GM21515 (cell line): ENCODE measurements at regions not wholly inside any gene's neighbourhood (a gene's known extent, or its start where the extent isn't known, plus 50 kb on each side); places are given as distances from the start of the nearest gene placed in this dataset.

ENCODE experiments used
- ATAC-seq: cut with Tn5 transposase; IDR thresholded peaks from one replicate; pipeline ENCODE4 v1.9.1; 2021; ENCODE audit not compliant: unreplicated experiment

DNA sequence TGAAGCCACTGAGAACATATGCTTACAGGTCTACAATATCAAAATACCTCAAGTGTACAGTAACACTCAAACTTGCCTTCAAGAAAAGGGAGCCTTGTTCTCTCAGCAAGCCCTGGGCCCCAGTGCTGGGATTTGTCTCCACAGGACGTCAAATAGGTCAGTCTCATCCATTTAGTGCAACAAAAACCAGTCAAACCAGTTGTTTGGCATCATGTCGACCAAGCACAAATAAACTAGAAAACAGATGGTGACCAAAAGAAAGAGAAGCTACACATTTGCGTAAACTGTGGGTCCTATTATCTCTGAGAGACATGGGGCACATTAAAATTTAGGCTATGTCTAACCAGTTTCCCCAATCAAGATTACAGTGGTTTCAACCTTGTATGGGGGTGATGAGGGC, 182.6 kb upstream of the PKDCC start:
- no peak for ATAC-seq

DNA sequence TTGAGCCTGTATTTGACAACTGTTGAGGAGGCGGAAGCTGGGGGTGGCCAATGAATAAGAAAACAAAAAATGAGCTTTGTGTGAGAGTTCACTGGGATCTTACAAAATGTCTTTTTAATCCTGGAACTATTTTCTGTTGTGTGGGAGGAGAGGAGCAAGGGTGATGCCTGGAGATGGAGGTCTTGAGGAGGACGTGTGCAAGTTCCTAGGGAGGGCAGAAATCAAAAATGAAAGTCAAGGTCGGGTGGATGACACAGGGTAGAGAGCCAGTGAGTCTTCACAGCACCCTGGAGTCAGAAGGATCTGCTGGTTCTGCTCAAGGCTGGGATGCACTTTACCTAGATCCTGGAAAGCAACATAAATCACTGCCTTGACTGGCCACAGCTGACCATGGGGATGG, 180.3 kb upstream of the PKDCC start:
- ATAC-seq: no peak

DNA sequence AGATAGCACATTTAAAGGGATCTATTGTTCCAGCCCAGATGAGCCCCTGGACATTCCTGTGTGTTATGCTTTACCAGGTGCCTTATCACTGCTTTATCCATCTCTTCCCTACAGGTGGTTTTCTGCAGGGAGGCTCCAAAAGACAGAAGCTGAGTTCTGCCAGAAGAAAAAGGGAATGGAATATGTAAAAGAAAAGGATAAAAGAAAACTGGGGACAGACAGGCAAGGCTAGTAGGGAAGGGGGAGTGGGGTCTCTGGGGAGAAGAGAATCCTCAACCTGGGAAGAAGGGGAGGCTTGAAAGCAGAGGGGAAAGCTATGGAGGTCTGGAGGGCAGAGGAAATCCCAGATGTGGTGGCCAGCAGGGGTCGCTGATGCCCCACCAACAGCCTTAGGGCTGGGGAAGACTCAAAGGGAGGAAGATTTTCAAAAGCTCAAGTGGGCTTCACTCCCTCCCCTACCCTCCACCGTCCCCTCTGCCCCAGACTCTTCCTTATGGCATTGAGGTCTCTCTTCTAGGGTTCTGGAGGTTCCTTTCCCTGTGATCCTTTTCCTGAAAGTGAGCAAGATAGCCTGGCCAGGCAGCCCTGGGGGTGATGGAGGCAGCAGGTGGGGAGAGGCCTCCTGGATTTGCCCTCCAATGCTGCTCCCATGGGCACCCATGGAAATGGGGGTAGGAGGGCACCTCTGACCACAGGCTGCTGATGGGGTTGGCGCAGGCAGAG, 178.1 kb upstream of the PKDCC start:
- ATAC-seq: peak; percentile 72

DNA sequence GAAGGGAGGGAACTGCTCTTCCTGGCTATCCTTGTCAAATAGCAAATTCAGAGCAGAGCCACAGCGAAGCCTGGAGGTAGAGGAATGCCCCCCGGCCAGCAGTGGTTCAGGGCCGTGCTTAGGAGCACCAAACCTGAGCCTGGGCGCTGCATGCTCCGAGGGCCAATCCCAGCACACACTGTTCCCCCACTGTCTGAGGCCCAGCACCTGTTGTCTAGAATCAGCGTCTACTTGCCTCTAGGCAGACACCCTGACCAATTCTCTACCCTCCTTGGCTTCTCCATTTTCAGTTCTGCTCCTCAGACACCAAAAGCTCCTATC, 177.6 kb upstream of the PKDCC start:
- ATAC-seq: no peak

DNA sequence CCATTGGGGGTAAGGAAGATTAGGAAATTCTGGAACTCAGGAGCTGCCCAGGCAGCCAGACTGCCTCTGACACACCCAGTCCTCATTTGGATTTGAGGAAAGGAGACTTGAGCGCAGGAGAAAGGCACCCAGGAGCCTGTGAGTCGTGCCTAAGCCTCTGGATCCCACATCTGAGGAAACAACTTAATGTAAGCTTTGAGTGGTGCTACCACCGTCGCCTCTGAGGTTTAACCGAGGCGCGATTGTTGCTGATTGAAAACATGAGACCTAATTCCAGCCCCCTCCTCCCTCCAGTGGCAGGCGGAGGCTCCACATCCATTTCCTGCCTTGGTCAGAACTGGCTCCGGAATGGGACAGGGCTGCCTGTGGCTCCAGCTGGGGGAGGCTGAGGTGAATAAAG, 176.7 kb upstream of the PKDCC start:
- ATAC-seq: no peak

DNA sequence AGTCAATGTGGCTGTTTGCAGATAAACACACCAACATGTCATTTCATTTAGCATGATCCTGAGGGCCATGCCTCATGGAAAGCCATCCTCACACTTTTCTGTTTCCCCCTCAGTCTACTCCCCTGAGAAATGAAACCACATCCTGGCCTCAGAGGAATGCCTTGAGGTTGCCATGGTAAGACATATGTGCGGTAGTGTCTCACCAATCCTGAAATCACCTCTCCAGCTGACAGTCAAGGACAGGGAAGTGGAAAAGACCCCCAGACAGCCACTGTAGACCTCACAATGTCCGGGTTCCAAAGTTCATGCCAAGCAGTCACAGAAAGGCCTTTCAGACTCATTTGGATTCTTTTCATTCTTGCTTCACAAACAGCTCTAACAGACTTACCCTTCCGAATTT, 175.2 kb upstream of the PKDCC start:
- no peak for ATAC-seq

DNA sequence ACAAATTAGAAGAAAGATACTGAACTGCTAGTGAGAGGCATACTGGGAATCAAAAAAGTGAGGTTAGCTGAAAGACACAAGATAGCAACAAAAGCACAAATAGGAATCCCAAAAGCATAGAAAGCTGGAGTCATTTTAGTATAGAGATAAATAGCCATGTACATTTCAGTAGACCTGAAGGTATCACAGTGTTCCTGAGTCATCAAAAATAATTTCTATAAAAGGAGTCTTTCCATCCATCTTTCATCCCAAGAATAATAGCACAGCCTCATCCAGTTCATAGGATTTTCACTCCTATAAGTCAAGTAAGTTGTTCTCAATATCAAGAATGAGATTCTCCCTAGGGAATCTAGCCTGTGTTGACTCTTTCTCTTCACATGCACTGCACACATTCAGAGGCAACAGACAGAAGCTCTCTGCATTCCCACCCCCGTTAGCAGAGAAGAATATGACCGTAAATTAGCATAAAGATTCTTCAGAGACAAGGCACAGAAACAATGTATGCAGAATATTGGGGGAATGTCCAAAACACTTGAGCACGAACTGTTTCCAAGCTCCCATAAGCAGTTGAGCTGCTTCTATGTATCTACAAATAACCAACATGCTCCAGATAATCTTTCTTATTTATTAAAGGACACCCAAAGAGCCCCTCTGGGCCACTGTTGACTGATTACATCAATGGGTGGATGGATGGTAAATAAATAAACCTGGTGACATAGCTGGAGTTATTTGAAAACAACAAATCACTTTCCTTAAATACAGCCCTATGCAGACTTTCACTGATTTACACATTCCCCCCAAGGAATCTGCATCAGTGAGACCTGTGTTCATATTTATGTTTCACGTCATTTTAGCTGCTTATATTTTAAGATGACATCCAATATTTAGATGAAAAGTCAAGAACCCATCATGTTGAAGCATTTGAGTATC, 174.5 kb upstream of the PKDCC start:
- no peak for ATAC-seq

DNA sequence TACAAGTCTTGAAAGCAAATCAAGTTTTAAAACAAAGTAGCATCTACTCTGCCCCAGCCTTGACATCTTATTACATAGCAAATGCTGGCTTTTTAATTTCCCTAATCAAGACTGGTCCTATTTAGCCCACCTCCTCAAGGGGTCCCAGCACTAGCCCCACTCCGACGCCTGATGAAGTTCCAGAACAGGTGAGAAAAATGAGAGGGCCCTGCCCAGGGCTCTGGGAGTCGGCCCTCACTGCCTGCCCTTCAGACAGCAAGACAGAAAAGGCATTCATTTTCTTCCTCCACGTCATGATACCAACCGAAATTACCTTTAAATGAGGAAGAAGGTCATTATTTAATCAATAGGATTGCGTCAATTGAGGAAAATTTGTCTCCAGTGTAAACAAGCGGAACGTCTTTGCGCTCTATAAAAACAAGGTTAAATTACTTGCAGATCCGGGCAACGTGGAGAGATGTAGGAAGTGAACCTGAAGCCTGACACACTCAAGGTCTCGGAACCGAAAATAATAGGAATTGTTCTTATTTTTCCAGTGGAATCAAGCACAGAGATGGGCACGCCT, 170.6 kb upstream of the PKDCC start:
- no peak for ATAC-seq

DNA sequence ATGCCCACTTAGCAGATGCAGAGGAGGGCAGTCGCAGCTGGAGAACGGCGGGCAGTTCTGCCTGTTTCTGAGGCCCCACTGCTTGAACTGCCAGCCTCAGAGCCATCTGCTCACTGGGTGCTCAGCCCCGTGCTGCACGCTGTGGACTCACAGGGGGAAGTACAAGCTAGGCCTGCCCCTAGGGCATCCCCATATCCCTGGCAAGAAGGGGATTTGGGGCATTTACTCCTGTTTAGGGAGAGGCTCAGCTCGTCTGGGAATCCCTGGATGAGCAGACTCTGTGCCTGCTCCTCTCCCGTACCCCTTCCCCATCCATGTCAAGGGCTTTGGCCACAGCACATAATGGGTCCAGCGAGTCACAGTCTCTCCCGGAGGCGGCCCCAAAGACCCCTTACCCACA, 169.8 kb upstream of the PKDCC start:
- no peak for ATAC-seq

DNA sequence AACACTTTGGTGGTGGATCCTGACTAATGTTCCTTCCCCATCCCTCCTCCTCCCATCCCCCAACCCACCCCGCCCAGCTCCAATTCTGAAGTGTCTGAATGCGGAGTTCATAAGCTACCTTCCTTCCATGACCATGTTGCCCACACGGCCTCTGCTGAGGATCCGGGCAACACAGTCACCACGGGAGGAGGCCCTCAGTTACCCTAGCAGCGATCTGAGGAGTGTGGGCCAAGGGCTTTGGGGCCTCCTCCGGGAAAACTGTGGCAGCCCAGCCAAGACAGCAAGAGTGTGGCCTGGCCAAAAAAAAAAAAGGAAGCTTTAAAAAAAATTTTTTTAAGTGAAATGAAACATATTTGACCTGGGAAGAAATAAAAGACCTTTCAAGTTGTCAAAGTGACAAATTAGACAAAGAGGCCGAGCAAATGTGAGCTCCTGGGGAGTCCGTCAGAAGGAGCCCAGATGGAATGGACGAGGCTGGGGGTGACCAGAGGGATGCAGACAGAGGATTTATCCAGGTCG, 169.0 kb upstream of the PKDCC start:
- ATAC-seq: no peak

DNA sequence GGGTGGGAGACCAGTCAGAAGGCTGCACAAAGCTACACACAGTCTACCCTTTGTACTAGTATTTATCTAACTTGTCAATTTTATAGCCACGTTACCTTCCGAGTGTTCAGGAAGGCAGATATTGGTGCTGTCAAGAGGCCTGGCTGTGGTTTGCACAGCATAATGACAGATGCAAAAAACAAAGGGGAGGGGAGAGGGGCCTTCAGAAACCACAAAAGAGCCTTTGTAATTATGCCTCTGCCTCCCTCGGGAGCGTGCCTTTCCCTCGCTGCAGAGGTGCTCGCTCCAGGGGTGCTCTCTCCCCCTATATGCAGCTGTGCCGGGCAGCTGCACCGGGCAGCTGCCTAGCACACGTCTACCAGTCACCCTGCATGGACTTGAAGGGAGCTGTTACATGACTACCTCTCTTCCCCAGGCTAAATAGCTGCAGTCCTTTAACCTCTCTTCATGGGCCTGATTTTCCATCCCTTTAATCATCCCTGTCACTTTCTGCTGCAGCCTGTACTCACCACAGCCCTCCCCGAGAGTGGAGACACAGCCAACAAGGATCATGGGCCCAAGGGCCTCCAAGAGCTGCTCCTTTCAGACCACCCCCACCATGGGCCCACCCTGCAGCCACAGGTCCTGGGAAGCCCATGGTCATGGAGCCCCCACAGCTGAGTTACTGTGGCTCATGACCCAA, 168.4 kb upstream of the PKDCC start:
- ATAC-seq: no peak

DNA sequence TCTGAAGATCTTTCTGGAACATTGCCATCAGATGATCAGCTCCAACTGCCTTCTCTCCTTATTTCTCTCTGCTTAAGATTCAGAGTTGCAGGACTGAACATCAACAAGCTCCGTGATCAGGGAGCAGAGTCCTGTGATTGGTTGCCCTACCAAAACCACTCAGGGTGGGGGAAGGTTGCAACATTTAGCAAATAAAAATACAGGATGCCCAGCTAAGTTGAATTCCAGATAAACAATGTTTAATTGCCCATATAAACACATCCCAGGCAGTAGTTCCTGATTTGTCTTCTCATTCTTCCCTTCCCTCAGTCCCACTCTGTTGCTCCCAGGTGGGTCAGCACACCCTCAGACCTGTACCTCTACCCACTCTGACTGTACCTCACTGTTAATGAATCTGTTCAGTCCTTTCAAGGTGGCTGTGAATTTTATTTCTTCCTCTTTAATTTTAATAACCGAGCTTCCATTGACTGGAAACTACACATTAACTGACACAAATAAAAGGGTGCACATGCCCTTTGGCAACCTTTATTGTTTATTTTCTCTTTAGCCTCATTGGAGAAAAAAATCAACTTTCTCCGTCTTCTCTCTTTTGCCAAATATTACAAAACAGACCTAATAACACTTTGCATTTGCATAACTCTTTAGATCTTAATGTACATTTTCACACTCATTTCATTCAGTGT, 167.1 kb upstream of the PKDCC start:
- no peak for ATAC-seq

DNA sequence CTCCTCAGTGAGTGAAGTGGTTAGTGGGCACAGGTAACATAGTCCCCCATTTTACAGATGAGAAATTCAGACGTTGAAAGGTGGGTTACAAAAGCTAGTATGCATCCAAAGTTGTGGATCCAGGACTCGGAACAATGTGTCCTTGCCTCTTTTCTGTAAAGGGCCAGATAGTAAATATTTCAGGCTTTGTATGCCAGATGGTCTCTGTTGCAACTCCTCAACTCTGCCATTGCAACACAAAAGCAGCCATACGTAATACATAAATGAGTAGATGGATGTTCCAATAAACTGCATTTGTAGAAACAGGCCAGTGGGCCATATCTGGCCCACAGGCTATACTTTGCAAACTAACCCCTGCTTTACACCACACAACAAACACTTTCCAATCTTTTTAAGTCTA, 166.6 kb upstream of the PKDCC start:
- no peak for ATAC-seq

DNA sequence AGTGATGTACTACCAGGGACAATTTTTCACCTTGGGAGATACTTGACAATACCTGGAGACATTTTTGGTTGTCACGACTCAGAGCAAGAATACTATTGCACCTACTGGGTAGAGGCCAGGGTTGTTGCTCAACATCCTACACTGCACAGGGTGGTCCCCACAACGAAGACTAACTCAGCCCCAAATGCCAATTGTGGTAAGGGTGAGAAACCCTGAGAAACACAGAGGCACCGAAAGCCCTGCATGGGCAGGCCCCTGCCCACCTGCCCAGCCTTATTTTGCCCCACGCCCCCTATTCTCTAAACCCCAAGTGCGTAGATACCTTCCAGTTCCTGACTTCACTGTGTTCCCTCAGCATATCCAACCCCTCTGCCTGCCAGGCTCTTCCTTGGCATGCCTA, 163.1 kb upstream of the PKDCC start:
- no peak for ATAC-seq

DNA sequence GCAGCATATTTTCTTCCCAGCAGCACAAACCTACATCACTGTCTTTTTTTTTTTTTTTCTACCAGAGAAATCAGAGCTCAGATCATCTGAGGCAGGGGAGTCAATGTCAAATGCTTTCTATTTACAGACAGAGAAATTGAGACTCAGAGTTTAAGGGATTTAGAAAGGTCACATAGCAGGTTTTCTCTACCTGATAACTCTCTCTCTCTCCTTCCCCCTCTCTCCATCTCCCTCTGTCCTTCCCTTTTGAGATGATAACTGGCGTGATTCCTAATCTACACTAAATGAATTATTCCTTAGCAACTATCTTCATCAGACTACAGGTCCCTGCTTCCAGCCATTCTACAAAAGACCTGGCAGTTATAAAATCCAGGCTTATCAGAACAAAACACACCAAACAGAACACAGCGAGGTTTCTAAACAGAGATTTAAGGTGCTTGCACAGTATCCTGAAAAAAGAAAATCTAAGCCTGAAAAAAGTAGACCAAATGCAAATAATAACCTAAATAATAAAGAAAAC, 161.6 kb upstream of the PKDCC start:
- ATAC-seq: no peak

DNA sequence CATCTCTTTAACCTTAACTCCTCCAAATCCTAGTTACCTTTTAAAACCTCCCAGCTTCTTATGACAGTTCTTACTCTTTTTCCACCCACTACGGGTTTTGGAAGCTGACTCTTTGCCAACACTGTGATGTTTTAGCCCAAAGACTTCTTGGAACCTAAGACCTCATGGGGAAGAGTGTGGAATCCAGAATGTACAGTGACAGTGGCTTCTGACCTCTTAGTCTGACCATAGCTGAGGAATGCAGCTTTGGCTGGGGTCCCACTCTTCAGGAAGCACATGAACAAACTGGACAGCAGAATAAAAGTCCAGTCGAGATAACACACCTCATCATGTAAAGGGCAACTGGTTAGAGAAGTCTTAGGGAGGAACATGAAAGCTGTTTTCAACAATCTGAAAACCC, 161.1 kb upstream of the PKDCC start:
- no peak for ATAC-seq

DNA sequence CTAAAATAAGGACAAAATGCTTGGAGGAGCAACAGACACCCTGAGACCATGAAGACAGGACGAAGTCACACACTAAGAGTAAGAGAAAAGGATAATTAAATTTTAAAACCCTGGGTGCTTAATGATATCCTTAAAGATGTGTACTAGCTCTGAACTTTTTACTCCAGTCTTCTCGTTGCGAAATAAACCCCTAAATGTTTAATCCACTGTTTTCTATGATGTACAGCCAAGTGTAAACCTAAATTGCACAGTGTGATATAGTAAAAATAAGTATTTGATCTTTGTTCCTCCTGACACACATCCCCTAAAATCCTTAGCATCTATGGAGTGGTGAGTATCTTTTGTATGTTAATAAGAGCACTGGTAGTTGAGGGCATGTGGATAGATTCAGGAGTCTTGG, 157.5 kb upstream of the PKDCC start:
- ATAC-seq: no peak

DNA sequence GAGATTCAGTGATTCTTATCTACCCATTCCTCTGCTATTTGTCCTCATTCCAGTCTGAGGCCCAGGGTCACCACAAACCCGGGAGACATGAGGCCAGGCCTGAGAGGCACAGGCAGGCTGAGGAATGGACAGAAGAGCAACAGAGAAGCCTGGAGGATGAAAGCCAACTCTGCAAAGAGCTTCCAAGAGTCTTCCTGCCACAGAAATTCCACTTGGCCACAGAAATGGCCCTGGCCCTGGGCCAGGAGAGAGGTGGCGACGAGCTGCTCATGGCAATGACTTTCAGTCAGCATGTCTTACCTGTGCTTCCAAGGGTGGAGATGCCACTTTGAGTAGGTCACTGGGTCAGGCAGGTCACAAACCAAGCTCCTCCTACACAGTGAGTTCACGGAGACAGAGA, 155.3 kb upstream of the PKDCC start:
- no peak for ATAC-seq

DNA sequence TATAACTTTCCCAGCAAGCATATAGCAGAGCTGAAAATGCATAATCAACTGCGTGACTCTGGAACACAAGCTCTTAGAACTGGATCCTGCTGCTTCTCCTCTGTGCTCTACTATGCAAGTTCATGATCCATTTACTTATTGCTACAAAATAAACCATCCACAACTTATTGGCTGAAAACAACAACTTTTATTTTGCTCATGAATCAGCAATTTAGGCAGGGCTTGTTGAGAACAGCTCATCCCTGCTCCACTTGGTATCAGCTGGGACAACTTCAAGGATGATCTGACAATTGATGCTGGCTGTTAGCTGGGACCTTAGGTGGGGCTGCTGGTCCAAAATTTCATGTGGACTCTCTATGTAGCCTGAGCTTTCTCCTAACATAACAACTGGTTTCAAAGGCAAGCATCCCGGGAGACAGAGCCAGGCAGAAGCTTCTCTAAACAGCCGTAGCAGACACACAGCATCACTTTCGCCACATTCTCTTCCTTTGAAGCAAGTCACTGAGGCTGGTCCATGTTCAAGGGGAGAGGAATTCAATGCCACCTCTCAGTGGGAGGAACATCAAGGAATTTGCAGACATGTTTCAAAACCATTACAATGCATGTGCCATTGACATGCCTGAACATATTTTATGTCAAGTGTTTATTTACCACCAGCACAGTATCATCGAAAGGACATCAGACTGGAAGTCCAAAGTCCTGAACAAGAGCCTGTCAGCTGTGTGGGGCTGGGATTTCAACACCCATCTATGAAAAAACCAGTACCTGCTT, 153.1 kb upstream of the PKDCC start:
- no peak for ATAC-seq

DNA sequence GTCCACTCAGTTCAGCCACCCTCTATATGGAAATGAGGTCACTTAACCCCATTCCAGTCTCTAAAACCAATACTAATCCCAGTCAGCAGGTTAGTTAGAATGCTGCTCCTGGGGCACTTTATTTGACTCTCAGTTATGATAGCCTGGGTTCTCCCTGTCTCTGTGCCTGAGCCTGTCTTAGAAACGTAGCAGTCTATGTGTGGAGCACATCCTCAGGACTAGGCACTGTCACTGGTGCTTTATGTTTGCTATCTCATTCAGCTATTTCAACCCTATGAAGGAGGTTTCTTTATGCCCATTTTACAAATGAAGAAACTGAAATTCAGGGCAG, 152.5 kb upstream of the PKDCC start:
- ATAC-seq: no peak
